GM21526 (cell line): ENCODE measurements at regions not wholly inside any gene's neighbourhood (a gene's known extent, or its start where the extent isn't known, plus 50 kb on each side); places are given as distances from the start of the nearest gene placed in this dataset.
"Not testable (repeated sequence)": the region's sequence is repeated elsewhere in the genome, so short reads cannot be mapped to it uniquely, and the experiment has no call there.

ENCODE experiments used
- ATAC-seq: cut with Tn5 transposase; IDR thresholded peaks from one replicate; pipeline ENCODE4 v1.9.1; 2021; ENCODE audit warnings: moderate library complexity; ENCODE audit not compliant: unreplicated experiment, low FRiP score

- not testable (repeated sequence) for ATAC-seq
These were observed 289.4 kb downstream of the CNTNAP3B start for GRCh38 chr9:41839786-41840185.

- not testable (repeated sequence) for ATAC-seq
These were observed 290.3 kb downstream of the CNTNAP3B start for GRCh38 chr9:41838953-41839352.

GRCh38 chr9:41838562-41838851, 290.7 kb downstream of the CNTNAP3B start:
- not testable (repeated sequence) for ATAC-seq

- ATAC-seq, result not testable (repeated sequence)
These were observed 291.3 kb downstream of the CNTNAP3B start for GRCh38 chr9:41837684-41838561.

- not testable (repeated sequence) for ATAC-seq
These were observed 296.1 kb downstream of the CNTNAP3B start for GRCh38 chr9:41833108-41833507.

- not testable (repeated sequence) for ATAC-seq
These were observed 304.5 kb downstream of the CNTNAP3B start for GRCh38 chr9:41824723-41825122.

GRCh38 chr9:41802706-41803105, 326.5 kb downstream of the CNTNAP3B start:
- ATAC-seq, result not testable (repeated sequence)

GRCh38 chr9:41798684-41799083, 330.5 kb downstream of the CNTNAP3B start:
- not testable (repeated sequence) for ATAC-seq

GRCh38 chr9:41790719-41791363, 338.4 kb downstream of the CNTNAP3B start:
- not testable (repeated sequence) for ATAC-seq

- ATAC-seq, result not testable (repeated sequence)
These were observed 339.2 kb downstream of the CNTNAP3B start for GRCh38 chr9:41790007-41790406.

GRCh38 chr9:41789387-41789786, 339.8 kb downstream of the CNTNAP3B start:
- not testable (repeated sequence) for ATAC-seq

- ATAC-seq, result not testable (repeated sequence)
These were observed 341.3 kb downstream of the CNTNAP3B start for GRCh38 chr9:41787951-41788350.

- ATAC-seq, result not testable (repeated sequence)
These were observed 342.0 kb downstream of the CNTNAP3B start for GRCh38 chr9:41787270-41787669.

- not testable (repeated sequence) for ATAC-seq
These were observed 345.2 kb downstream of the CNTNAP3B start for GRCh38 chr9:41784006-41784405.

GRCh38 chr9:41783070-41783810, 346.0 kb downstream of the CNTNAP3B start:
- not testable (repeated sequence) for ATAC-seq

- ATAC-seq, result not testable (repeated sequence)
These were observed 347.3 kb downstream of the CNTNAP3B start for GRCh38 chr9:41781899-41782298.

GRCh38 chr9:41779897-41780406, 349.3 kb downstream of the CNTNAP3B start:
- ATAC-seq, result not testable (repeated sequence)

- not testable (repeated sequence) for ATAC-seq
These were observed 350.0 kb downstream of the CNTNAP3B start for GRCh38 chr9:41779192-41779591.

- ATAC-seq, result not testable (repeated sequence)
These were observed 350.6 kb downstream of the CNTNAP3B start for GRCh38 chr9:41778535-41779071.

GRCh38 chr9:41777536-41777935, 351.7 kb downstream of the CNTNAP3B start:
- ATAC-seq, result not testable (repeated sequence)
